Astrocyte (in vitro differentiated cells and primary cell): ENCODE measurements at regions not wholly inside any gene's neighbourhood (a gene's known extent, or its start where the extent isn't known, plus 50 kb on each side); places are given as distances from the start of the nearest gene placed in this dataset.

Experiments
- EZH2 ChIP-seq: IDR thresholded peaks from 2 replicates; pipeline ENCODE4 v1.6.1; 2012; ENCODE audit warnings: mild to moderate bottlenecking, low read length, inconsistent platforms; ENCODE audit not compliant: insufficient read depth
- TF ChIP-seq, protein P1 (sequence below): IDR thresholded peaks from 2 replicates; pipeline ENCODE4 v1.5.1; 2011; ENCODE audit warnings: low read depth, mild to moderate bottlenecking, inconsistent platforms, low read length, moderate library complexity; ENCODE audit not compliant: insufficient read depth

DNA sequence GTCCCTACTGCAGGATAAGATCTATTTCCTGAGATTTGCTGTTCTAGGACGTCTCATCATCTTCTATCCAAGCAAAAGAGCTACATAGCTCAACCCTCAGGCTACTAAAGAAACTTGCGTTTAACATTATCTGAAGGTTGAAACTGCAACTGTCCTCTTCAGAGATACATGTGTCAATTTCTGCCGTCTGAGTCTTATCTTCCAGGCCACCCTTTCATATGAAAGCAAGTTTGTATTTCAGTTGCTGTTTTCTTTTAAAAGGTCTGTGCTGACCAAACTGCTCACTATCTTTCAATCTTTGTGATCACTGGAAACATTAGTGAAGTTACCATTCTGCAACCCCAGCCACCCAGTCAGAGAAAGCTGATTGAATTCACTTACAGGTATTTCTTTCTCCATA is 108.6 kb upstream of the RAB3GAP2 start:
- TF ChIP-seq, protein P1, sequence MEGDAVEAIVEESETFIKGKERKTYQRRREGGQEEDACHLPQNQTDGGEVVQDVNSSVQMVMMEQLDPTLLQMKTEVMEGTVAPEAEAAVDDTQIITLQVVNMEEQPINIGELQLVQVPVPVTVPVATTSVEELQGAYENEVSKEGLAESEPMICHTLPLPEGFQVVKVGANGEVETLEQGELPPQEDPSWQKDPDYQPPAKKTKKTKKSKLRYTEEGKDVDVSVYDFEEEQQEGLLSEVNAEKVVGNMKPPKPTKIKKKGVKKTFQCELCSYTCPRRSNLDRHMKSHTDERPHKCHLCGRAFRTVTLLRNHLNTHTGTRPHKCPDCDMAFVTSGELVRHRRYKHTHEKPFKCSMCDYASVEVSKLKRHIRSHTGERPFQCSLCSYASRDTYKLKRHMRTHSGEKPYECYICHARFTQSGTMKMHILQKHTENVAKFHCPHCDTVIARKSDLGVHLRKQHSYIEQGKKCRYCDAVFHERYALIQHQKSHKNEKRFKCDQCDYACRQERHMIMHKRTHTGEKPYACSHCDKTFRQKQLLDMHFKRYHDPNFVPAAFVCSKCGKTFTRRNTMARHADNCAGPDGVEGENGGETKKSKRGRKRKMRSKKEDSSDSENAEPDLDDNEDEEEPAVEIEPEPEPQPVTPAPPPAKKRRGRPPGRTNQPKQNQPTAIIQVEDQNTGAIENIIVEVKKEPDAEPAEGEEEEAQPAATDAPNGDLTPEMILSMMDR = no peak
- TF ChIP-seq EZH2 = no peak
